Activated CD8-positive, alpha-beta memory T cell treated with anti-CD3 and anti-CD28 coated beads, Interleukin-2, amount 10 ng/mL, durations not matched to agents 7 days and 5 days (primary cell): ENCODE measurements at regions not wholly inside any gene's neighbourhood (a gene's known extent, or its start where the extent isn't known, plus 50 kb on each side); places are given as distances from the start of the nearest gene placed in this dataset.
"Not testable (repeated sequence)": the region's sequence is repeated elsewhere in the genome, so short reads cannot be mapped to it uniquely, and the experiment has no call there.

Experiments
- ATAC-seq: fragments of 150-1000 bp; cut with Tn5 transposase; one replicate; pipeline ENCODE4 v1.10.0; 2021; ENCODE audit warnings: moderate library complexity
- CTCF ChIA-PET: fragments of 350-600 bp; sonication (Branson Sonifier 250); formaldehyde crosslinking; loops from one replicate; lab custom pipeline; 2021; ENCODE audit warnings: antibody characterized with exemption; lab: Charles Lee
- DNase-seq: peaks from one replicate; pipeline ENCODE4 v3.0.0-alpha.2; 2020
- H3K27ac Mint-ChIP-seq: one replicate; pipeline ENCODE4 v1.8.0; 2021; ENCODE audit warnings: mild to moderate bottlenecking, mixed read lengths
- H3K27me3 Mint-ChIP-seq: one replicate; pipeline ENCODE4 v1.8.0; 2021; ENCODE audit warnings: mixed read lengths
- H3K36me3 Mint-ChIP-seq: one replicate; pipeline ENCODE4 v1.8.0; 2021; ENCODE audit warnings: mild to moderate bottlenecking, mixed read lengths
- H3K4me1 Mint-ChIP-seq: one replicate; pipeline ENCODE4 v1.8.0; 2021; ENCODE audit warnings: mixed read lengths
- H3K4me3 Mint-ChIP-seq: one replicate; pipeline ENCODE4 v1.8.0; 2021; ENCODE audit warnings: mild to moderate bottlenecking, moderate library complexity, mixed read lengths
- H3K9me3 Mint-ChIP-seq: one replicate; pipeline ENCODE4 v1.8.0; 2022; ENCODE audit warnings: low read depth, mixed read lengths

- Mint-ChIP-seq H3K36me3 (no peaks in the 10 kb centered on the region), H3K27ac (no peak overlapping the region), H3K4me1 (no peaks in the 10 kb centered on the region), H3K4me3 (no peak overlapping the region), H3K9me3 (no peaks in the 10 kb centered on the region), H3K27me3 (no peaks in the 10 kb centered on the region)
- ATAC-seq (no peak), DNase-seq (no peak)
- CTCF ChIA-PET = no interaction called here
Observed at GRCh38 chr12:91729543-91729942, 416.1 kb downstream of the BTG1 start.

GRCh38 chr12:91723191-91723590, 422.5 kb downstream of the BTG1 start:
- peaks cover 2% of the 10 kb centered on the region for H3K36me3 Mint-ChIP-seq
- H3K4me3 Mint-ChIP-seq = no peak overlapping the region
- H3K4me1 Mint-ChIP-seq = peaks cover 3% of the 10 kb centered on the region
- ATAC-seq (no peak), DNase-seq (no peak)
- H3K27ac Mint-ChIP-seq = no peak overlapping the region
- peaks cover 4% of the 10 kb centered on the region for H3K9me3 Mint-ChIP-seq
- CTCF ChIA-PET = no interaction called here
- H3K27me3 Mint-ChIP-seq = no peaks in the 10 kb centered on the region

- Mint-ChIP-seq H3K4me1 (peaks cover 3% of the 10 kb centered on the region), H3K36me3 (peaks cover 2% of the 10 kb centered on the region), H3K27me3 (no peaks in the 10 kb centered on the region), H3K27ac (no peak overlapping the region), H3K4me3 (no peak overlapping the region), H3K9me3 (peaks cover 4% of the 10 kb centered on the region)
- ATAC-seq (peak; percentile 55), DNase-seq (peak; percentile 48)
- CTCF ChIA-PET = no interaction called here
Observed at GRCh38 chr12:91722072-91722471, 423.6 kb downstream of the BTG1 start.

GRCh38 chr12:91721023-91721422, 424.6 kb downstream of the BTG1 start:
- CTCF ChIA-PET = no interaction called here
- H3K27ac Mint-ChIP-seq = no peak overlapping the region

GRCh38 chr12:91718326-91718725, 427.3 kb downstream of the BTG1 start:
- Mint-ChIP-seq H3K27me3 (no peaks in the 10 kb centered on the region), H3K4me1 (peaks cover 3% of the 10 kb centered on the region), H3K36me3 (peaks cover 2% of the 10 kb centered on the region), H3K27ac (no peak overlapping the region), H3K4me3 (no peak overlapping the region), H3K9me3 (peaks cover 4% of the 10 kb centered on the region)
- ATAC-seq = no peak
- no peak for DNase-seq
- CTCF ChIA-PET = no interaction called here

More at GRCh38 chr12:91721023-91721422, 424.6 kb downstream of the BTG1 start:
- Mint-ChIP-seq H3K9me3 (peaks cover 4% of the 10 kb centered on the region), H3K4me3 (no peak overlapping the region), H3K27me3 (no peaks in the 10 kb centered on the region), H3K4me1 (peaks cover 3% of the 10 kb centered on the region), H3K36me3 (peaks cover 2% of the 10 kb centered on the region)
- ATAC-seq (no peak), DNase-seq (no peak)

- Mint-ChIP-seq H3K9me3 (peaks cover 8% of the 10 kb centered on the region), H3K4me3 (no peak overlapping the region), H3K36me3 (peaks cover 2% of the 10 kb centered on the region), H3K27ac (no peak overlapping the region), H3K27me3 (no peaks in the 10 kb centered on the region), H3K4me1 (peaks cover 3% of the 10 kb centered on the region)
- ATAC-seq (no peak), DNase-seq (no peak)
- CTCF ChIA-PET = no interaction called here
Observed at GRCh38 chr12:91717804-91718203, 427.8 kb downstream of the BTG1 start.

- H3K9me3 Mint-ChIP-seq, H3K36me3 Mint-ChIP-seq, H3K27ac Mint-ChIP-seq, H3K4me3 Mint-ChIP-seq, H3K4me1 Mint-ChIP-seq, DNase-seq, H3K27me3 Mint-ChIP-seq, CTCF ChIA-PET, ATAC-seq: not testable (repeated sequence)
Observed at GRCh38 chr12:91711925-91712324, 433.7 kb downstream of the BTG1 start.

- Mint-ChIP-seq H3K4me3 (no peak overlapping the region), H3K27me3 (no peaks in the 10 kb centered on the region), H3K36me3 (no peaks in the 10 kb centered on the region), H3K4me1 (no peaks in the 10 kb centered on the region), H3K9me3 (no peaks in the 10 kb centered on the region), H3K27ac (no peak overlapping the region)
- no peak for DNase-seq
- no peak for ATAC-seq
- CTCF ChIA-PET = no interaction called here
Observed at GRCh38 chr12:91706466-91706865, 439.2 kb downstream of the BTG1 start.

- Mint-ChIP-seq H3K9me3 (no peaks in the 10 kb centered on the region), H3K36me3 (no peaks in the 10 kb centered on the region), H3K27ac (no peak overlapping the region), H3K27me3 (no peaks in the 10 kb centered on the region), H3K4me1 (no peaks in the 10 kb centered on the region), H3K4me3 (no peak overlapping the region)
- DNase-seq (no peak), ATAC-seq (no peak)
- CTCF ChIA-PET = no interaction called here
Observed at GRCh38 chr12:91704446-91704845, 441.2 kb downstream of the BTG1 start.

- H3K27ac Mint-ChIP-seq = no peak overlapping the region
- no peaks in the 10 kb centered on the region for H3K4me1 Mint-ChIP-seq
- CTCF ChIA-PET = no interaction called here
- no peak for ATAC-seq
- no peaks in the 10 kb centered on the region for H3K9me3 Mint-ChIP-seq
- H3K36me3 Mint-ChIP-seq = no peaks in the 10 kb centered on the region
- H3K4me3 Mint-ChIP-seq = no peak overlapping the region
- DNase-seq = no peak
- no peaks in the 10 kb centered on the region for H3K27me3 Mint-ChIP-seq
Observed at GRCh38 chr12:91703491-91704283, 442.0 kb downstream of the BTG1 start.

GRCh38 chr12:91702843-91703425, 442.7 kb downstream of the BTG1 start:
- Mint-ChIP-seq H3K27ac (no peak overlapping the region), H3K36me3 (no peaks in the 10 kb centered on the region), H3K4me3 (no peak overlapping the region), H3K27me3 (no peaks in the 10 kb centered on the region), H3K9me3 (no peaks in the 10 kb centered on the region), H3K4me1 (no peaks in the 10 kb centered on the region)
- no peak for ATAC-seq
- CTCF ChIA-PET = no interaction called here
- no peak for DNase-seq

- CTCF ChIA-PET = no interaction called here
- H3K4me3 Mint-ChIP-seq = no peak overlapping the region
- no peaks in the 10 kb centered on the region for H3K27me3 Mint-ChIP-seq
- no peaks in the 10 kb centered on the region for H3K4me1 Mint-ChIP-seq
- no peak for DNase-seq
- no peak overlapping the region for H3K27ac Mint-ChIP-seq
- no peaks in the 10 kb centered on the region for H3K9me3 Mint-ChIP-seq
- H3K36me3 Mint-ChIP-seq = no peaks in the 10 kb centered on the region
- no peak for ATAC-seq
Observed at GRCh38 chr12:91695964-91696363, 449.7 kb downstream of the BTG1 start.

- H3K9me3 Mint-ChIP-seq, H3K36me3 Mint-ChIP-seq, ATAC-seq, H3K4me3 Mint-ChIP-seq, H3K4me1 Mint-ChIP-seq, H3K27ac Mint-ChIP-seq, DNase-seq, CTCF ChIA-PET, H3K27me3 Mint-ChIP-seq: not testable (repeated sequence)
Observed at GRCh38 chr12:91695406-91695805, 450.2 kb downstream of the BTG1 start.

GRCh38 chr12:91690531-91690930, 455.1 kb downstream of the BTG1 start:
- Mint-ChIP-seq H3K27me3 (no peaks in the 10 kb centered on the region), H3K27ac (no peak overlapping the region), H3K4me3 (no peak overlapping the region), H3K4me1 (peaks cover 9% of the 10 kb centered on the region), H3K9me3 (no peaks in the 10 kb centered on the region), H3K36me3 (no peaks in the 10 kb centered on the region)
- CTCF ChIA-PET = interaction anchor here (0.6 kb wide), 1 partner anchor 54 kb away, joined by 3 read pairs; no protein-coding TSS in a partner anchor
- ATAC-seq = no peak
- DNase-seq = no peak
